HL-60 (cell line): ENCODE measurements at regions not wholly inside any gene's neighbourhood (a gene's known extent, or its start where the extent isn't known, plus 50 kb on each side); places are given as distances from the start of the nearest gene placed in this dataset.

Source experiments
- DNase-seq, 2 experiments: peaks; one replicate each; pipeline ENCODE4 v3.0.0-alpha.2; 2010 to 2020; ENCODE audit warnings: low read depth in 1 of 2, low spot score in 1 of 2
- H3K27ac ChIP-seq: fragments of 250-450 bp; sonication (Bioruptor Pico); replicated peaks from 2 replicates; pipeline ENCODE4 v1.5.1; 2020; ENCODE audit warnings: mild to moderate bottlenecking, moderate library complexity
- H3K27me3 ChIP-seq: fragments of 250-450 bp; sonication (Bioruptor Pico); 2 replicates; pipeline ENCODE4 v1.5.1; 2021; ENCODE audit warnings: mild to moderate bottlenecking, moderate library complexity; ENCODE audit not compliant: insufficient read depth, poor library complexity, severe bottlenecking
- H3K4me3 ChIP-seq: replicated peaks from 2 replicates; pipeline ENCODE4 v1.5.1; 2011; ENCODE audit warnings: mild to moderate bottlenecking, control low read depth, low read length; ENCODE audit not compliant: insufficient read depth
- CTCF ChIP-seq: IDR thresholded peaks from one replicate; pipeline ENCODE4 v1.5.1; 2011; ENCODE audit warnings: low read length, control low read depth, inconsistent platforms; ENCODE audit not compliant: insufficient read depth
- GABPA ChIP-seq: IDR thresholded peaks from 2 replicates; pipeline ENCODE4 v1.6.1; 2012; ENCODE audit warnings: low read depth
- POLR2AphosphoS5 ChIP-seq: IDR thresholded peaks from 2 replicates; pipeline ENCODE4 v1.6.1; 2012; ENCODE audit warnings: low read depth
- REST ChIP-seq: IDR thresholded peaks from 2 replicates; pipeline ENCODE4 v1.6.1; 2012; ENCODE audit warnings: low read depth; ENCODE audit not compliant: insufficient replicate concordance
- SPI1 ChIP-seq: IDR thresholded peaks from 2 replicates; pipeline ENCODE4 v1.6.1; 2012; ENCODE audit warnings: low read depth, mild to moderate bottlenecking, borderline replicate concordance

- DNase-seq = no peak
- Histone ChIP-seq H3K27me3 (no peaks in the 10 kb centered on the region), H3K27ac (no peak overlapping the region), H3K4me3 (no peak overlapping the region)
- TF ChIP-seq CTCF (no peak), GABPA (no peak), REST (no peak), SPI1 (no peak)
These were observed 357.8 kb upstream of the CDH20 start for GRCh38 chr18:60975420-60975819.

- Histone ChIP-seq H3K27ac (no peak overlapping the region), H3K27me3 (no peaks in the 10 kb centered on the region), H3K4me3 (no peak overlapping the region)
- no peak for DNase-seq
- TF ChIP-seq REST (no peak), POLR2AphosphoS5 (no peak), GABPA (no peak), SPI1 (no peak), CTCF (no peak)
These were observed 356.3 kb upstream of the CDH20 start for GRCh38 chr18:60976976-60977375.

GRCh38 chr18:60978338-60978737 is 354.9 kb upstream of the CDH20 start:
- no peak overlapping the region for H3K27ac ChIP-seq
- no peak for TF ChIP-seq SPI1
- no peak for TF ChIP-seq GABPA
- TF ChIP-seq POLR2AphosphoS5 = no peak
- no peak for TF ChIP-seq REST
- no peak for TF ChIP-seq CTCF
- no peak overlapping the region for H3K4me3 ChIP-seq
- no peak for DNase-seq
- no peaks in the 10 kb centered on the region for H3K27me3 ChIP-seq
